GM12892 (cell line): ENCODE measurements at regions not wholly inside any gene's neighbourhood (a gene's known extent, or its start where the extent isn't known, plus 50 kb on each side); places are given as distances from the start of the nearest gene placed in this dataset.

Source experiments
- POLR2A ChIP-seq: IDR thresholded peaks from 2 replicates; pipeline ENCODE4 v1.6.1; 2011; ENCODE audit warnings: low read depth, low read length, control low read depth
- TAF1 ChIP-seq: IDR thresholded peaks from 2 replicates; pipeline ENCODE4 v1.6.1; 2011; ENCODE audit warnings: low read depth, mild to moderate bottlenecking, control low read depth, low read length, borderline replicate concordance

GRCh38 chr7:18400726-18401125 lies 94.8 kb upstream of the HDAC9 start:
- no peak for TF ChIP-seq TAF1
- no peak for TF ChIP-seq POLR2A
